ENCODE measurements at regions not wholly inside any gene's neighbourhood (a gene's known extent, or its start where the extent isn't known, plus 50 kb on each side); places are given as distances from the start of the nearest gene placed in this dataset.

DNA sequence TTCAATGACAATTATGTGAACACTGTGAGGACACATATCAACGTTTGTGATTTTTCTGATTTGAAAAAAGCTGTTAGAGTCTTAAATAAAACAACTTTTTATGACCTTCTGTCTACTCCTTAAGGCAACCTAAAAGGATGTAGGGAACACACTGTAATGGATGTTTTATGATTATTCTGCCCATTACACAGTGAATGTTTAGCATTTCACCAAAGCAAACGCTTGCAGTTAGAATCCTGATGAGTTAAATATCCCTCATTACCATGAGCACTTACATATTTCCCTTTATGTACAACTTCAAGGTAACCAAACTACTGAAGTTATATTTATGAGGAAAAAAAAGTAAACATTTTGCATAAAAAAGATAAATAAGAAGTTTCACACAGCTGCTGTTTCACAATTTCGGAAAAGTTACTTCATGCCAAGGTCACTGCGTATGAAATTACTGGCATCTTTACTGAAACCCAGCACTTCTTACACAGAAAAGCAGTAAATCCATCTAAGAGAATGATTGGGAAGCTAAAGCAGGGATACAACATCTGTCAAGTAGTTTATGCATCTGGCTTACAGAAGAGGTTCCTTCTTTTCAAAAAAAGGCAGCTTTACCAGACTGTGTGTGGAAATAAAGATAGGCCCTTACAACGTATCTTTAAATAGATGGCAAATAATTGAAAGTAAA lies 733.7 kb upstream of the ATXN8OS start:
- TF ChIP-seq, protein P1, sequence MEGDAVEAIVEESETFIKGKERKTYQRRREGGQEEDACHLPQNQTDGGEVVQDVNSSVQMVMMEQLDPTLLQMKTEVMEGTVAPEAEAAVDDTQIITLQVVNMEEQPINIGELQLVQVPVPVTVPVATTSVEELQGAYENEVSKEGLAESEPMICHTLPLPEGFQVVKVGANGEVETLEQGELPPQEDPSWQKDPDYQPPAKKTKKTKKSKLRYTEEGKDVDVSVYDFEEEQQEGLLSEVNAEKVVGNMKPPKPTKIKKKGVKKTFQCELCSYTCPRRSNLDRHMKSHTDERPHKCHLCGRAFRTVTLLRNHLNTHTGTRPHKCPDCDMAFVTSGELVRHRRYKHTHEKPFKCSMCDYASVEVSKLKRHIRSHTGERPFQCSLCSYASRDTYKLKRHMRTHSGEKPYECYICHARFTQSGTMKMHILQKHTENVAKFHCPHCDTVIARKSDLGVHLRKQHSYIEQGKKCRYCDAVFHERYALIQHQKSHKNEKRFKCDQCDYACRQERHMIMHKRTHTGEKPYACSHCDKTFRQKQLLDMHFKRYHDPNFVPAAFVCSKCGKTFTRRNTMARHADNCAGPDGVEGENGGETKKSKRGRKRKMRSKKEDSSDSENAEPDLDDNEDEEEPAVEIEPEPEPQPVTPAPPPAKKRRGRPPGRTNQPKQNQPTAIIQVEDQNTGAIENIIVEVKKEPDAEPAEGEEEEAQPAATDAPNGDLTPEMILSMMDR (IDR thresholded peaks at IDR 0.05), result no peak
- TF ChIP-seq MYC (IDR thresholded peaks at IDR 0.05; ENCODE audit: borderline replicate concordance, low read length) (no peak), POLR2A (IDR thresholded peaks at IDR 0.05; ENCODE audit: low read length) (no peak), HDAC2 (IDR thresholded peaks at IDR 0.05) (no peak), RNF2 (IDR thresholded peaks at IDR 0.05; ENCODE audit: borderline replicate concordance, low read depth) (no peak), EP300 (IDR thresholded peaks at IDR 0.05) (no peak), MAFK (IDR thresholded peaks at IDR 0.05; ENCODE audit: partially characterized antibody) (no peak), GATA3 (IDR thresholded peaks at IDR 0.05; ENCODE audit: borderline replicate concordance) (no peak), CEBPB (IDR thresholded peaks at IDR 0.05) (no peak), ESRRA (IDR thresholded peaks at IDR 0.05; ENCODE audit: borderline replicate concordance, low read length) (no peak), MAZ (IDR thresholded peaks at IDR 0.05; ENCODE audit: borderline replicate concordance, low read depth, low read length) (no peak)
- TF ChIP-seq, protein P2, sequence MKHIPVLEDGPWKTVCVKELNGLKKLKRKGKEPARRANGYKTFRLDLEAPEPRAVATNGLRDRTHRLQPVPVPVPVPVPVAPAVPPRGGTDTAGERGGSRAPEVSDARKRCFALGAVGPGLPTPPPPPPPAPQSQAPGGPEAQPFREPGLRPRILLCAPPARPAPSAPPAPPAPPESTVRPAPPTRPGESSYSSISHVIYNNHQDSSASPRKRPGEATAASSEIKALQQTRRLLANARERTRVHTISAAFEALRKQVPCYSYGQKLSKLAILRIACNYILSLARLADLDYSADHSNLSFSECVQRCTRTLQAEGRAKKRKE (CRISPR knock-in tag; IDR thresholded peaks at IDR 0.05; ENCODE audit: low read depth), result no peak
- TF ChIP-seq, protein P3, sequence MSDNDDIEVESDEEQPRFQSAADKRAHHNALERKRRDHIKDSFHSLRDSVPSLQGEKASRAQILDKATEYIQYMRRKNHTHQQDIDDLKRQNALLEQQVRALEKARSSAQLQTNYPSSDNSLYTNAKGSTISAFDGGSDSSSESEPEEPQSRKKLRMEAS (IDR thresholded peaks at IDR 0.05), result no peak
